ENCODE measurements at regions not wholly inside any gene's neighbourhood (a gene's known extent, or its start where the extent isn't known, plus 50 kb on each side); places are given as distances from the start of the nearest gene placed in this dataset.
"Not testable (repeated sequence)": the region's sequence is repeated elsewhere in the genome, so short reads cannot be mapped to it uniquely, and the experiment has no call there.

DNA sequence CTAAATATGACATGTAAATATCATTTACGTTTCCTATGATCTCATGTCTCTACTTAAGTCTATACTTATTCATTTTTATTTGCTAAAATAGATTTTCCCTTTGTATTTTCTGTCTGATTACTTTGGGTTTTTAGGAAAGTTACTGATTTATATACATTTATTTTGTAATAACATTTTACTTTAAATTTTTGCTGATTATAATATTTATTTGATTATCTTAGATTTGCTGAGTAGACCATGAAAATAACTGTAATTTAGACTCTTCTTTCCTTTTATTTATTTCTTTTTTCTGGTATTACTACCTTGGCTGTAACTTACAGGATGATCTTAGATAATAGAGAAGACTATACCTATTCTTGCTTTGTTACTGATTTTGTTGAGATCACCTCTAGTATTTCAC, 159.9 kb upstream of the POGK start:
- FAIRE-seq (no peak), DNase-seq (ENCODE audit: low read depth, low spot score) (no peak)
- Histone ChIP-seq H3K4me1 (ENCODE audit: control insufficient read depth, extremely low read depth, insufficient read depth, low read length) (no peaks in the 10 kb centered on the region), H3K9ac (ENCODE audit: control insufficient read depth, extremely low read depth, insufficient read depth, low read length) (no peak overlapping the region), H4K20me1 (ENCODE audit: control insufficient read depth, extremely low read depth, insufficient read depth, low read length) (no peaks in the 10 kb centered on the region), H3K27me3 (ENCODE audit: control insufficient read depth, extremely low read depth, insufficient read depth, low read length) (no peaks in the 10 kb centered on the region), H3K27ac (ENCODE audit: control insufficient read depth, insufficient read depth, low read length) (no peak overlapping the region), H3K9me1 (ENCODE audit: control insufficient read depth, extremely low read depth, insufficient read depth, low read length) (no peaks in the 10 kb centered on the region), H3K4me3 (ENCODE audit: control insufficient read depth in 2 of 3, extremely low read depth in 1 of 3, insufficient read depth in 2 of 3, low read depth in 1 of 3, low read length in 3 of 3) (no peak overlapping the region), H3K9me3 (ENCODE audit: control insufficient read depth, low read depth, low read length) (no peaks in the 10 kb centered on the region), H2AFZ (ENCODE audit: control insufficient read depth, low read length) (no peak overlapping the region), H3K36me3 (ENCODE audit: control insufficient read depth in 2 of 2, extremely low read depth in 1 of 2, insufficient read depth in 2 of 2, low read length in 2 of 2) (no peaks in the 10 kb centered on the region), H3K4me2 (ENCODE audit: control insufficient read depth, extremely low read depth, insufficient read depth, low read depth, low read length) (no peak overlapping the region), H3K79me2 (ENCODE audit: control insufficient read depth, insufficient read depth, low read length) (no peaks in the 10 kb centered on the region)
- no peak for TF ChIP-seq EZH2 (IDR thresholded peaks at IDR 0.05; ENCODE audit: low read length)
- TF ChIP-seq, protein P1, sequence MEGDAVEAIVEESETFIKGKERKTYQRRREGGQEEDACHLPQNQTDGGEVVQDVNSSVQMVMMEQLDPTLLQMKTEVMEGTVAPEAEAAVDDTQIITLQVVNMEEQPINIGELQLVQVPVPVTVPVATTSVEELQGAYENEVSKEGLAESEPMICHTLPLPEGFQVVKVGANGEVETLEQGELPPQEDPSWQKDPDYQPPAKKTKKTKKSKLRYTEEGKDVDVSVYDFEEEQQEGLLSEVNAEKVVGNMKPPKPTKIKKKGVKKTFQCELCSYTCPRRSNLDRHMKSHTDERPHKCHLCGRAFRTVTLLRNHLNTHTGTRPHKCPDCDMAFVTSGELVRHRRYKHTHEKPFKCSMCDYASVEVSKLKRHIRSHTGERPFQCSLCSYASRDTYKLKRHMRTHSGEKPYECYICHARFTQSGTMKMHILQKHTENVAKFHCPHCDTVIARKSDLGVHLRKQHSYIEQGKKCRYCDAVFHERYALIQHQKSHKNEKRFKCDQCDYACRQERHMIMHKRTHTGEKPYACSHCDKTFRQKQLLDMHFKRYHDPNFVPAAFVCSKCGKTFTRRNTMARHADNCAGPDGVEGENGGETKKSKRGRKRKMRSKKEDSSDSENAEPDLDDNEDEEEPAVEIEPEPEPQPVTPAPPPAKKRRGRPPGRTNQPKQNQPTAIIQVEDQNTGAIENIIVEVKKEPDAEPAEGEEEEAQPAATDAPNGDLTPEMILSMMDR (optimal IDR thresholded peaks at IDR 0.05 in 1 of 3, IDR thresholded peaks at IDR 0.05 in 1 of 3, conservative IDR thresholded peaks at IDR 0.05 in 1 of 3; ENCODE audit: extremely low read depth in 1 of 3, insufficient read depth in 2 of 3, low read length in 3 of 3): no peak
- dilution Hi-C loops (cut with MboI; ENCODE audit: extremely low pct_ligation_motif_present, low sequenced_read_pairs): no loop called here

DNA sequence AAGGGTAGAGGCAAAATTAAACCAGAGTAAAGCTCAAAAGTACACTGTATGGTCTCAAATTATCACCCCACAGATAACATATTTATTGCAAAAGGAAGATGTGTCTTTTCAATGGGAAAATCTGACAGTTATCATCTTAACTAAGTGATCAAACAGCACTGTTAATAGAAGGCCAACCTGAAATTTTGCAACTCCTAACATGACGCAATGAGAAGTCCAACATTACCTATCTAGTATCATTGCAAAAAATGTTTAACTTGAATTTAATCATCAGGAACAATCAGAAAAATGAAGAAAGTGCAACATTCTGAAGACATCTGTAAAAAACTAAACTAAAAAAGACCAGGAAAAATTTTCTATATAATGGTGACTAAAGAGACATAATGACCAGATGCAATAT, 156.7 kb upstream of the POGK start:
- Histone ChIP-seq H3K79me2 (ENCODE audit: control insufficient read depth, insufficient read depth, low read length) (no peaks in the 10 kb centered on the region), H3K4me1 (ENCODE audit: control insufficient read depth, extremely low read depth, insufficient read depth, low read length) (no peaks in the 10 kb centered on the region), H2AFZ (ENCODE audit: control insufficient read depth, low read length) (no peak overlapping the region), H3K36me3 (ENCODE audit: control insufficient read depth in 2 of 2, extremely low read depth in 1 of 2, insufficient read depth in 2 of 2, low read length in 2 of 2) (no peaks in the 10 kb centered on the region), H3K4me2 (ENCODE audit: control insufficient read depth, extremely low read depth, insufficient read depth, low read depth, low read length) (no peak overlapping the region), H3K27ac (ENCODE audit: control insufficient read depth, insufficient read depth, low read length) (no peak overlapping the region), H3K4me3 (ENCODE audit: control insufficient read depth in 2 of 3, extremely low read depth in 1 of 3, insufficient read depth in 2 of 3, low read depth in 1 of 3, low read length in 3 of 3) (no peak overlapping the region), H3K9me3 (ENCODE audit: control insufficient read depth, low read depth, low read length) (no peaks in the 10 kb centered on the region), H4K20me1 (ENCODE audit: control insufficient read depth, extremely low read depth, insufficient read depth, low read length) (no peaks in the 10 kb centered on the region), H3K9ac (ENCODE audit: control insufficient read depth, extremely low read depth, insufficient read depth, low read length) (no peak overlapping the region), H3K27me3 (ENCODE audit: control insufficient read depth, extremely low read depth, insufficient read depth, low read length) (no peaks in the 10 kb centered on the region), H3K9me1 (ENCODE audit: control insufficient read depth, extremely low read depth, insufficient read depth, low read length) (no peaks in the 10 kb centered on the region)
- DNase-seq (ENCODE audit: low read depth, low spot score): no peak
- no peak for TF ChIP-seq EZH2 (IDR thresholded peaks at IDR 0.05; ENCODE audit: low read length)
- TF ChIP-seq, protein P1 (optimal IDR thresholded peaks at IDR 0.05 in 1 of 3, IDR thresholded peaks at IDR 0.05 in 1 of 3, conservative IDR thresholded peaks at IDR 0.05 in 1 of 3; ENCODE audit: extremely low read depth in 1 of 3, insufficient read depth in 2 of 3, low read length in 3 of 3): no peak
- no peak for FAIRE-seq
- dilution Hi-C loops (cut with MboI; ENCODE audit: extremely low pct_ligation_motif_present, low sequenced_read_pairs): no loop called here

GRCh38 chr1:166684669-166685068, 154.6 kb upstream of the POGK start:
- H3K9ac ChIP-seq (ENCODE audit: control insufficient read depth, extremely low read depth, insufficient read depth, low read length); FAIRE-seq; H3K36me3 ChIP-seq (ENCODE audit: control insufficient read depth in 2 of 2, extremely low read depth in 1 of 2, insufficient read depth in 2 of 2, low read length in 2 of 2); DNase-seq (ENCODE audit: low read depth, low spot score); H3K4me2 ChIP-seq (ENCODE audit: control insufficient read depth, extremely low read depth, insufficient read depth, low read depth, low read length); H3K79me2 ChIP-seq (ENCODE audit: control insufficient read depth, insufficient read depth, low read length); H3K9me3 ChIP-seq (ENCODE audit: control insufficient read depth, low read depth, low read length); H3K4me3 ChIP-seq (ENCODE audit: control insufficient read depth in 2 of 3, extremely low read depth in 1 of 3, insufficient read depth in 2 of 3, low read depth in 1 of 3, low read length in 3 of 3); H4K20me1 ChIP-seq (ENCODE audit: control insufficient read depth, extremely low read depth, insufficient read depth, low read length); H3K9me1 ChIP-seq (ENCODE audit: control insufficient read depth, extremely low read depth, insufficient read depth, low read length); dilution Hi-C loops (cut with MboI; ENCODE audit: extremely low pct_ligation_motif_present, low sequenced_read_pairs); H2AFZ ChIP-seq (ENCODE audit: control insufficient read depth, low read length); H3K4me1 ChIP-seq (ENCODE audit: control insufficient read depth, extremely low read depth, insufficient read depth, low read length); H3K27ac ChIP-seq (ENCODE audit: control insufficient read depth, insufficient read depth, low read length); H3K27me3 ChIP-seq (ENCODE audit: control insufficient read depth, extremely low read depth, insufficient read depth, low read length): not testable (repeated sequence)
